ENCODE measurements at regions not wholly inside any gene's neighbourhood (a gene's known extent, or its start where the extent isn't known, plus 50 kb on each side); places are given as distances from the start of the nearest gene placed in this dataset.

GRCh38 chr20:50273601-50274491 is 83.2 kb downstream of the CEBPB start:
- DNase-seq (ENCODE audit: low read depth), result no peak

DNA sequence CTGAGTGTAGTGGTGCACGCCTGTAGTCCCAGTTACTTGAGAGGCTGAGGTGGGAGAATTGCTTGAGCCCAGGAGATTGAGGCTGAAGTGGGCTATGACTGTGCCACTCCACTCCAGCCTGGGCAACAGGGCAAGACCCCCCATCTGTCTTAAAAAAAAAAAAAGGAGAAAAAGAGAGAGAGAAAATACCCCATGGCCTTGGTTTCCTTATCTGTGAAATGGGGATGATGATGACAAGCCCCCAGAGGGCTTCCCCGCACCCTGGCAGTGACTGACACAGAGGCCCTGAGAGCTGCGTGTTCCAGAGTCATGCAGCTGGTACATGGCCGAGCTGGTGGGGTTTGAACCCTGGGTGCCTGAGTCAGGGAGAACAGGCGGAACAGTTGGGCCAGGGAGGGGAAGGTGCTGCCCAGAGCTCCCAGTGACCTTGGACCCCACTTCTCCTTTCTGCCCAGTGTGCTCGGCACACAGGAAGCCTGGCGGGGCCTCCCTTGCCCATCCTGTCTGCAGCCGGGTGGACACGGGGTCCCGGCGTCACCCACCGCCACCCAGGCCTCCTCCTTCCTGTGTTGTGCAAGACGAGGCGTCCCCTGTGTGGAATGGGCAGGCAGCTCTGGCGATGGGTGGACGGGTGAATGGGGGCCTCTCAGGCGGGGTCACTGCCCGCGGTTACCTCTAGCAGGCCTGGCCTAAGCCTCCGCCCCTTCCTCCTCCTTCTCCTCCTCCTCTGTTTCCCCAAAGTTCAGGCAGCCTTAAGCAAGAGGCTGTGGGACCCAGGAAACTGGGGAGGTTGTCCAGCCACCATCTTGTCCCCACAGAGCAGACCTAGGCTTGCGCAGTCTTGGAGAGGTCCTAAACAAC is 84.2 kb downstream of the CEBPB start:
- no peak for DNase-seq (ENCODE audit: low read depth)

- DNase-seq (ENCODE audit: low read depth), result no peak
These were observed 85.8 kb downstream of the CEBPB start for GRCh38 chr20:50276119-50277063.

- no peak for DNase-seq (ENCODE audit: low read depth)
These were observed 86.4 kb downstream of the CEBPB start for GRCh38 chr20:50277064-50277415.

GRCh38 chr20:50277460-50278376 is 87.1 kb downstream of the CEBPB start:
- no peak for DNase-seq (ENCODE audit: low read depth)

DNA sequence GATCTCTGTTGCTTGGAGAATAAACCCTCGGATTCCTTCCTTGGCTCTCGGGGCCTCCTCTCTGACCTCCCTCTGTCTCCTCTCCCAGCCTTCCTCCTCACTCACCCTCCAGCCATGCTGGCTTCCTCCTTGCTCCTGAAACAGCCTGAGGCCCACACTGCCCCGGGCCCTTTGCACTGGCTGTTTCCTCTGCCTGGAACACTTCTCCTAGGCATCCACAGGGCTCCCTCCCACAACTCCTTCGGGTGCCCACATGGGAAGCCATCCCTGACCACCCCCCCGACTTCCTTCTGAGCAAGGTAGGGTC is 87.7 kb downstream of the CEBPB start:
- DNase-seq (ENCODE audit: low read depth), result no peak

DNA sequence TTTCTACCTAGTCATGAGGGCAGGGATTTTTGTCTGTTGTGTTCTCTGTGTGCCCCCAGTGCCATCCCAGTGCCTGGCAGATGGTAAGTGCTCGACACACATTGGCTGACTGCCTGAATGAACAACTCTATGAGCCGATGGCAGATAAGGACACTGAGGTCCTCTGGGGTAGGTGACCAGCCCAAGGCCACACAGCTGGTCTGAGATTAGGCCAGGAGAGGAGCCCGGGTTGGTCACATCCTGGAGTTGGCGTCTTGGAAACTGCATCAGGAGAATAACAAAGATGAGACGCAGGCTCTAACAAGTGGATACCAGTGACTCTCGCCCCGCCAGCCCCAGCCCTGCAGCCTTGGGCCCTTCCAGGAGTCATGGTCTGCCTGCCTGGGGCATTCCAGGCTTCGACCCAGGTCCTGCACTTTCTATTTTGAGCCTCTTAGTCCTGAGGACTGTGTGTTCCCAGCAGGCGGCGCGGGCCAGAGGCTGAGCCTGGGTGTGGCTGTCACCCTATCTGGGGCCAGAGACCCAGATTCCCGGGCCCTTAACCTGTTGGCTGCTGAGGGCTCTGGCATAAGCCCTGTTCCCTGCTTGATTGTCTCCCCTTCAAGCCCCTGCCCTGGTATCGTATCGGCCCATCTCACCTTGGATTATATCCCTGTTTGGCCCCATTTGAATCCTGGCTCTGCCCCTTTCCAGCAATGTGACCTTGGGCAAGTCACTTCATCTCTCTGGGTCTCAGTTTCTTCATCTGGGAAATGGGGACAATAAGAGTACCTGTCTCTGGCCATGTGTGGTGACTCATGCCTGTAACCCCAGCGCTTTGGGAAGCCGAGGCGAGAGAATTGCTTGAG is 88.3 kb downstream of the CEBPB start:
- DNase-seq (ENCODE audit: low read depth), result no peak

- no peak for DNase-seq (ENCODE audit: low read depth)
These were observed 89.6 kb downstream of the CEBPB start for GRCh38 chr20:50279988-50280850.

GRCh38 chr20:50280851-50281655 is 90.4 kb downstream of the CEBPB start:
- no peak for DNase-seq (ENCODE audit: low read depth)

DNA sequence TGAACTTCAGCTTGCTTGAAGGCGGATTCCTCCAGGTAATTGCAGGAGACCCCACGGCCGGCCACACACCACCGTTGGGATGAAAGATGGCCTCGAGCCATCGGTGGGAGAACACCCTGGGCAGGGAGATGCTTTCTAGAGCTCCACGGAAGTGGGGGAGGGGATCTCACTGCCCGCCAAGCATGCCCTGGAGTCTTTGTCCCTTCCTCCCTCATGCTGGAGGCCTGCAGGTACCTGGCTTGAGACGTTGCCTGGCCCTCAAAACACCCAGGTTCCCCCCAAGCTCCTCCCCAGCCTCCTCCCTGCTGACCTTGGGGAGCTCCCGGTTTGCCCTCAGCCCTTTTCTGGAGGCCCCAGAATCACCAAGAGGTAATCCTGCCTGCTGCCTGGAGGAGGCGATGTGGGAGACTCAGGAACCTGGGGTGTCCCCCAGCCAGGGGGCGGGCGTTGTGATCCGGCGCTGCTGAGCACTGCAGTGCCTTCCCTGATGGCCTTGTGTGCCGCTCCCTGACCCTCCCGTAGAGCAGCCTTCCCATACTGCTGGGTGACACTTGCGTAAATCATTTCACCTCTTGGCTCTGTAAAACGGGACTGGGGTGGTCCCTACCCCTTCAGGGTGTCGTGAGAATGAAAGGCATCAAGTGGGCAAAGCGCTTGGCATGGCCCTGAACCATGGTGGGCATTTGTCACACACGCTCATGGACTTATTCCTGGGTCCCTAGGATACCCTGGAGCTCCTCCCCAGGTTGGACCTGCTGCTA is 91.4 kb downstream of the CEBPB start:
- DNase-seq (ENCODE audit: low read depth), result no peak

- DNase-seq (ENCODE audit: low read depth), result no peak
These were observed 92.1 kb downstream of the CEBPB start for GRCh38 chr20:50282592-50283241.

GRCh38 chr20:50283370-50283769 is 92.7 kb downstream of the CEBPB start:
- no peak for DNase-seq (ENCODE audit: low read depth)

- DNase-seq (ENCODE audit: low read depth), result no peak
These were observed 93.5 kb downstream of the CEBPB start for GRCh38 chr20:50283922-50284810.

- no peak for DNase-seq (ENCODE audit: low read depth)
These were observed 94.3 kb downstream of the CEBPB start for GRCh38 chr20:50284811-50285375.

- peak; percentile 47 for DNase-seq (ENCODE audit: low read depth)
These were observed 94.9 kb downstream of the CEBPB start for GRCh38 chr20:50285376-50286173.

Measured in fibroblast of the conjunctiva (primary cell).